Colonic mucosa (tissue), 4 donors: ENCODE measurements at regions not wholly inside any gene's neighbourhood (a gene's known extent, or its start where the extent isn't known, plus 50 kb on each side); places are given as distances from the start of the nearest gene placed in this dataset.

Source experiments
- DNase-seq: peaks from one replicate; pipeline ENCODE4 v3.0.0-alpha.2; 2020
- H3K27ac ChIP-seq: fragments of 200-600 bp; one replicate; pipeline ENCODE4 v1.8.0; 2021
- H3K27me3 ChIP-seq: fragments of 200-600 bp; one replicate; pipeline ENCODE4 v1.8.0; 2021
- H3K36me3 ChIP-seq: fragments of 200-600 bp; one replicate; pipeline ENCODE4 v1.8.0; 2021
- H3K4me1 ChIP-seq: fragments of 200-600 bp; one replicate; pipeline ENCODE4 v1.8.0; 2021; ENCODE audit warnings: mild to moderate bottlenecking
- H3K4me3 ChIP-seq: fragments of 200-600 bp; one replicate; pipeline ENCODE4 v1.8.0; 2021
- H3K9ac ChIP-seq, 2 donors: one replicate each; pipeline ENCODE4 v1.7.0; 2013; ENCODE audit warnings: control low read depth in 2 of 2, low read depth in 2 of 2, low read length in 2 of 2
- H3K9me3 ChIP-seq: fragments of 200-600 bp; one replicate; pipeline ENCODE4 v1.8.0; 2021
- CTCF ChIP-seq: fragments of 200-600 bp; IDR thresholded peaks from one replicate; pipeline ENCODE4 v1.8.0; 2022; ENCODE audit warnings: antibody characterized with exemption, mild to moderate bottlenecking
- intact Hi-C: fragments of 100-400 bp; cut with DNase I; formaldehyde crosslinking; loops from one replicate; pipeline ENCODE4 v1.14.1; 2022
- donor health status: healthy.
- donor health status: DM: no; HTN: no; CAD: no.
- donor health status: DM: no; HTN: no; CAD: no.

- Histone ChIP-seq H3K27me3 (no peaks in the 10 kb centered on the region), H3K4me1 (no peaks in the 10 kb centered on the region), H3K36me3 (no peaks in the 10 kb centered on the region), H3K4me3 (no peak overlapping the region), H3K9ac (no peak overlapping the region), H3K9me3 (no peaks in the 10 kb centered on the region), H3K27ac (no peak overlapping the region)
- intact Hi-C loops, result no loop called here
- TF ChIP-seq CTCF, result no peak
- no peak for DNase-seq
These were observed 387.0 kb upstream of the NRP1 start for GRCh38 chr10:33721509-33721908.

GRCh38 chr10:33720161-33720560 is 385.7 kb upstream of the NRP1 start:
- no peak for TF ChIP-seq CTCF
- Histone ChIP-seq H3K4me1 (no peaks in the 10 kb centered on the region), H3K9ac (no peak overlapping the region), H3K4me3 (no peak overlapping the region), H3K27me3 (no peaks in the 10 kb centered on the region), H3K9me3 (no peaks in the 10 kb centered on the region), H3K27ac (no peak overlapping the region), H3K36me3 (no peaks in the 10 kb centered on the region)
- intact Hi-C loops, result no loop called here
- no peak for DNase-seq

- Histone ChIP-seq H3K9me3 (no peaks in the 10 kb centered on the region), H3K36me3 (no peaks in the 10 kb centered on the region), H3K27me3 (no peaks in the 10 kb centered on the region), H3K4me1 (no peaks in the 10 kb centered on the region), H3K4me3 (no peak overlapping the region), H3K27ac (no peak overlapping the region), H3K9ac (no peak overlapping the region)
- no peak for TF ChIP-seq CTCF
- intact Hi-C loops, result no loop called here
- DNase-seq, result no peak
These were observed 384.7 kb upstream of the NRP1 start for GRCh38 chr10:33719005-33719703.

GRCh38 chr10:33716501-33717267 is 382.2 kb upstream of the NRP1 start:
- no peaks in the 10 kb centered on the region for H3K27me3 ChIP-seq
- H3K4me3 ChIP-seq, result no peak overlapping the region
- TF ChIP-seq CTCF, result no peak
- H3K9me3 ChIP-seq, result no peaks in the 10 kb centered on the region
- H3K27ac ChIP-seq, result no peak overlapping the region
- intact Hi-C loops, result no loop called here
- no peaks in the 10 kb centered on the region for H3K36me3 ChIP-seq
- no peak for DNase-seq
- no peaks in the 10 kb centered on the region for H3K4me1 ChIP-seq
- no peak overlapping the region for H3K9ac ChIP-seq

GRCh38 chr10:33715303-33715975 is 381.0 kb upstream of the NRP1 start:
- H3K9me3 ChIP-seq, result no peaks in the 10 kb centered on the region
- no peak for DNase-seq

More at GRCh38 chr10:33715303-33715975, 381.0 kb upstream of the NRP1 start:
- intact Hi-C loops, result no loop called here
- H3K27ac ChIP-seq, result no peak overlapping the region
- TF ChIP-seq CTCF, result no peak
- H3K4me3 ChIP-seq, result no peak overlapping the region
- H3K27me3 ChIP-seq, result no peaks in the 10 kb centered on the region
- no peak overlapping the region for H3K9ac ChIP-seq
- no peaks in the 10 kb centered on the region for H3K4me1 ChIP-seq
- H3K36me3 ChIP-seq, result no peaks in the 10 kb centered on the region
